ENCODE measurements at regions not wholly inside any gene's neighbourhood (a gene's known extent, or its start where the extent isn't known, plus 50 kb on each side); places are given as distances from the start of the nearest gene placed in this dataset.
A peak's percentile ranks its signal among the peaks of the same experiment; 100 is the strongest.
"Not testable (repeated sequence)": the region's sequence is repeated elsewhere in the genome, so short reads cannot be mapped to it uniquely, and the experiment has no call there.

DNA sequence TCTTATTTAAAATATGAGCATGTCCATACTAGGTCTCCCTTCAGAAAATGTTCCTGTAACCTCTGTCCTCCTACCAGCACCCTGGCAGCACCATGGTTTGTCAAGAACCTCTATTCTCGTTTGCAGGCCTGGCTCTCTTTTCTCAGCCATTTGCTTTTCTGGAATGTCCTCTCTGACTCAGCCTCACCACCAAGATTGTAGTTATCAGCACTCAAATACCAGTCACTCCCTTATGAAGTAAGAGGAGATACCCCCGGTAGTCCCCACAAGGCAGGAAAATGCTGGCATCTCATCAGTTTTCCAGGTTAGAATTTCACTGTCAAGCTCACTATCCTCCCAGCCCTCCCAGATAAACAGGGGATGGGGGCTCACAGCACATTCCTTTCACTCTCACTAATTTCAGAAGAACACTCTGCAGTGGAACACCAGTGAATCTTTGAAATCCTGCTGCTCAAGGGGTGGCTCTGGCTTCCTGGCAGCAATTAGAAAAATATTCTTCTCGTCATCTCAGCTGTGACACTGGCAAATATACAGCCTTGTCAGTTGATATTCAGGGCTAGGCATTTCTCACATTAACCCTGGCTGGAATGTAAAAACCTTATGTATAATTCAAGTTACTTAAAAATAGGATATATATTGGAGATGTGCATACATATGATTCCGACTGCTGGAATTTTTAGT, 129.2 kb downstream of the TBX18 start:
- TF ChIP-seq, protein P1, sequence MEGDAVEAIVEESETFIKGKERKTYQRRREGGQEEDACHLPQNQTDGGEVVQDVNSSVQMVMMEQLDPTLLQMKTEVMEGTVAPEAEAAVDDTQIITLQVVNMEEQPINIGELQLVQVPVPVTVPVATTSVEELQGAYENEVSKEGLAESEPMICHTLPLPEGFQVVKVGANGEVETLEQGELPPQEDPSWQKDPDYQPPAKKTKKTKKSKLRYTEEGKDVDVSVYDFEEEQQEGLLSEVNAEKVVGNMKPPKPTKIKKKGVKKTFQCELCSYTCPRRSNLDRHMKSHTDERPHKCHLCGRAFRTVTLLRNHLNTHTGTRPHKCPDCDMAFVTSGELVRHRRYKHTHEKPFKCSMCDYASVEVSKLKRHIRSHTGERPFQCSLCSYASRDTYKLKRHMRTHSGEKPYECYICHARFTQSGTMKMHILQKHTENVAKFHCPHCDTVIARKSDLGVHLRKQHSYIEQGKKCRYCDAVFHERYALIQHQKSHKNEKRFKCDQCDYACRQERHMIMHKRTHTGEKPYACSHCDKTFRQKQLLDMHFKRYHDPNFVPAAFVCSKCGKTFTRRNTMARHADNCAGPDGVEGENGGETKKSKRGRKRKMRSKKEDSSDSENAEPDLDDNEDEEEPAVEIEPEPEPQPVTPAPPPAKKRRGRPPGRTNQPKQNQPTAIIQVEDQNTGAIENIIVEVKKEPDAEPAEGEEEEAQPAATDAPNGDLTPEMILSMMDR (IDR thresholded peaks at IDR 0.05; ENCODE audit: low read depth, low read length), result no peak
- Histone ChIP-seq H3K27me3 (no peaks in the 10 kb centered on the region), H3K27ac (peak overlapping the region; percentile 12), H3K36me3 (no peaks in the 10 kb centered on the region), H3K4me3 (no peak overlapping the region), H3K4me1 (ENCODE audit: low read depth) (peaks cover 16% of the 10 kb centered on the region), H3K9me3 (ENCODE audit: low read depth) (no peaks in the 10 kb centered on the region)
- DNase-seq (ENCODE audit: low read depth in 1 of 2, low spot score in 1 of 2), result peak; percentile 25 to 90

GRCh38 chr6:84633771-84634170, 130.6 kb downstream of the TBX18 start:
- Histone ChIP-seq H3K9me3 (ENCODE audit: low read depth) (no peaks in the 10 kb centered on the region), H3K27me3 (no peaks in the 10 kb centered on the region), H3K4me1 (ENCODE audit: low read depth) (peaks cover 16% of the 10 kb centered on the region), H3K27ac (no peak overlapping the region), H3K36me3 (no peaks in the 10 kb centered on the region), H3K4me3 (no peak overlapping the region)
- no peak for DNase-seq (ENCODE audit: low read depth in 1 of 2, low spot score in 1 of 2)
- TF ChIP-seq, protein P1 (IDR thresholded peaks at IDR 0.05; ENCODE audit: low read depth, low read length), result no peak

DNA sequence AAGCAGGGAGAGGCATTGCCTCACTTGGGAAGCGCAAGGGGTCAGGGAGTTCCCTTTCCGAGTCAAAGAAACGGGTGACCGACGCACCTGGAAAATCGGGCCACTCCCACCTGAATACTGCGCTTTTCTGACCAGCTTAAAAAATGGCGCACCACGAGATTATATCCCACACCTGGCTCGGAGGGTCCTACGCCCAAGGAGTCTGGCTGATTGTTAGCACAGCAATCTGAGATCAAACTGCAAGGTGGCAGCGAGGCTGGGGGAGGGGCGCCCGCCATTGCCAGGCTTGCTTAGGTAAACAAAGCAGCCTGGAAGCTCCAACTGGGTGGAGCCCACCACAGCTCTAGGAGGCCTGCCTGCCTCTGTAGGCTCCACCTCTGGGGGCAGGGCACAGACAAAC, 137.9 kb downstream of the TBX18 start:
- not testable (repeated sequence) for H3K4me3 ChIP-seq; H3K27me3 ChIP-seq; H3K36me3 ChIP-seq; DNase-seq (ENCODE audit: low read depth in 1 of 2, low spot score in 1 of 2); H3K9me3 ChIP-seq (ENCODE audit: low read depth); H3K27ac ChIP-seq
- H3K4me1 ChIP-seq (ENCODE audit: low read depth), result peaks cover 20% of the 10 kb centered on the region

- no peaks in the 10 kb centered on the region for H3K27me3 ChIP-seq
- TF ChIP-seq, protein P1 (IDR thresholded peaks at IDR 0.05; ENCODE audit: low read depth, low read length), result no peak
- DNase-seq (ENCODE audit: low read depth in 1 of 2, low spot score in 1 of 2), result peak in 1 of 2 donors; percentile 24
- H3K36me3 ChIP-seq, result no peaks in the 10 kb centered on the region
- no peak overlapping the region for H3K27ac ChIP-seq
- H3K4me3 ChIP-seq, result no peak overlapping the region
- H3K9me3 ChIP-seq (ENCODE audit: low read depth), result no peaks in the 10 kb centered on the region
- H3K4me1 ChIP-seq (ENCODE audit: low read depth), result peaks cover 20% of the 10 kb centered on the region
These were observed 138.9 kb downstream of the TBX18 start for GRCh38 chr6:84625506-84625905.

DNA sequence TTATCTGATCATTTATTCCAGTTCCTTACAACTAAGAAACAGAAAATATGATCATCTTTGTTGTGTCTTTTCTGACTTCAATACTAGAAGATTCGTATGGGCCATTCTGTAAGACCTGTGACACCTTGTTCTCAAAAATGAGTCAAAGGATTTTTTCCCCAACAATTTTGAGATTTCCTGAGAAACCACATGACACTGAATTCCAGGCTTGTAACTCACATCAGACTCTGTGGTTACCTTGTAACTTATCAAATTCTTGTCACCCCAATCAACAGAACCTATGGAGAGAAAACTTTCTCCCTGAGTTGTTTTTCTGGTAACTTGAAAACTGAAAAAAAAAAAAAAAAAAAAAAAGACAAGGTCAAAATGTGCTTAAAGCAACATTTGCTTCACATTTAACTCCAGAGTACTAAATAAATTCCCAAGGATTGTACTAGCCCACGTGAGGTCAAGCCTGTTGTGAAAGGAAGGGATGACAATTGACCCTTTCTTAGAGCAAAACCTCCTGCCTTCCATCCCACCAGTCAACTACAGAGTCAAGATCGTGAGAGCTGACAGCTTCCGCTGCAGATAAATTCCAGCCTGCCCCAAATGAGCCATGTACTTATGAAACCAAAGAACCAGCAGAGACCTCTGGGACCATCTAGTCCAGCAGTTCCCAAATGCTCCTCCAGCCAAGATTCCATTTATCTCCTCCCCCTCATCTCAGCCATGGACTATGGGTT, 140.3 kb downstream of the TBX18 start:
- no peaks in the 10 kb centered on the region for H3K36me3 ChIP-seq
- no peaks in the 10 kb centered on the region for H3K27me3 ChIP-seq
- H3K9me3 ChIP-seq (ENCODE audit: low read depth), result no peaks in the 10 kb centered on the region
- TF ChIP-seq, protein P1 (IDR thresholded peaks at IDR 0.05; ENCODE audit: low read depth, low read length), result no peak
- H3K27ac ChIP-seq, result no peak overlapping the region
- no peak overlapping the region for H3K4me3 ChIP-seq
- DNase-seq (ENCODE audit: low read depth in 1 of 2, low spot score in 1 of 2), result peak; percentile 35 to 93
- peaks cover 24% of the 10 kb centered on the region for H3K4me1 ChIP-seq (ENCODE audit: low read depth)

GRCh38 chr6:84618836-84619235, 145.6 kb downstream of the TBX18 start:
- H3K36me3 ChIP-seq, result no peaks in the 10 kb centered on the region
- DNase-seq (ENCODE audit: low read depth in 1 of 2, low spot score in 1 of 2), result peak; percentile 73 to 78
- no peak overlapping the region for H3K4me3 ChIP-seq
- peaks cover 16% of the 10 kb centered on the region for H3K4me1 ChIP-seq (ENCODE audit: low read depth)
- peaks cover 3% of the 10 kb centered on the region for H3K27me3 ChIP-seq
- peak overlapping the region; percentile 52 for H3K27ac ChIP-seq
- TF ChIP-seq, protein P1 (IDR thresholded peaks at IDR 0.05; ENCODE audit: low read depth, low read length), result no peak
- H3K9me3 ChIP-seq (ENCODE audit: low read depth), result no peaks in the 10 kb centered on the region

Data from cardiac muscle cell (in vitro differentiated cells and primary cell).